Stimulated activated naive CD8-positive, alpha-beta T cell treated with anti-CD3 and anti-CD28 coated beads, Interleukin-15, Interleukin-2, amounts not matched to agents 100 U/mL and 50 U/mL, for 24 hours (primary cell): ENCODE measurements at regions not wholly inside any gene's neighbourhood (a gene's known extent, or its start where the extent isn't known, plus 50 kb on each side); places are given as distances from the start of the nearest gene placed in this dataset.
"Not testable (repeated sequence)": the region's sequence is repeated elsewhere in the genome, so short reads cannot be mapped to it uniquely, and the experiment has no call there.

Experiments
- ATAC-seq: fragments of 150-1000 bp; cut with Tn5 transposase; one replicate; pipeline ENCODE4 v1.10.0; 2021
- DNase-seq: peaks from one replicate; pipeline ENCODE4 v3.0.0; 2021

DNA sequence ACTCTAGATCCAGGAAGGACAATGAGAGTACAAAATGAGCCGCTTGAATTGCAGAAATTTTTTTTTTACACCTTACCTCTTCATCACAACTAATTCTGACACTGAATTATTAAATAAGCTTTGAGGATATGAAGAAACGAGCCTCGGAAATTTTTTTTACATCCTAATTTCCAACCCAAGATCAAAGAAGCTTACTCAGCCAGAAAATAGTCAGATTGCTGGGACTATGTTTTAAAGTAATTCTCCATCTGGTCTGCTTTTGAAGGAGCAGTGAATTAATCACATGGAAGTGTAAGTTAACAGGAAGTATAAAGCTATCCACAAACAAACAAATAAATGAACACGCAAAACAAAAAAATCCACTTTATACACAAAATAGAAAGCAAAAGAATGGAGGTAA, 437.0 kb upstream of the KCNMB2 start:
- no peak for DNase-seq
- no peak for ATAC-seq

DNA sequence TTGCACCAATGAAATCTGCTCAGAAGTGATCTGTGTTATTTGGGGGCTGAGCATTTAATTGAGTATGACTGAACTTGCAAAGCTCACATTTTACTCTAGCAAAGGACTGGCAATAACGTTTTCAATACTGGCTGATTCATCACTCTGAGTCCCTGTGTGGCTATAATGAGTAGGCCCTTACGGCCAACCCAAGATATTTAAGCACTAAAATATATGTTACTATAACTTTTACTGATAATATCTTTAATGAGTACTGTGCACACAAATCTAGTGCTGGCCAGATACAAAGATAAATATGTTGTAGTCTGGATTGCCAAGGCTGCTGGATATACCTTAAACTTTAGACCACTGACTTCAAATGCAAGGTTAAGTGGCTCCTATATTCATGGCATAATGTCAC, 436.4 kb upstream of the KCNMB2 start:
- DNase-seq (no peak), ATAC-seq (no peak)

DNA sequence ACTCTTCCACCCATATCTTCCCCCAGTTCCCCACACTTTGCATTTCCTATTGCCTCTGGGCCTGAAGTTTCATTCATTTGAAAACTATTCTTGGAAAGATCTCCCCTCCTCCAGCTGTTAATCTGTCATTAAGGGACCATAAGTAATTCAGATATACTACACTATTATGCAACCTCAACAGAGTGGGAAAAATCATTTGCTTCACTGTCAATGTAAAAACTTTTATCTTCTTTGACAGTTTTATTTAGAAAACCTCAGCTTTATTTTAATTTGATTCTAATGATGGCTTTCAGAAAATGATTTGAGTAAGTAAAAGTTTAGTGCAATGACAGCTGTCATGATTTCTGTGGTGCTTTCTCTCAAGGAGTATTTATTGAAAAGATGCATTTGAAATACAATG, 435.3 kb upstream of the KCNMB2 start:
- ATAC-seq, result no peak
- DNase-seq, result no peak

DNA sequence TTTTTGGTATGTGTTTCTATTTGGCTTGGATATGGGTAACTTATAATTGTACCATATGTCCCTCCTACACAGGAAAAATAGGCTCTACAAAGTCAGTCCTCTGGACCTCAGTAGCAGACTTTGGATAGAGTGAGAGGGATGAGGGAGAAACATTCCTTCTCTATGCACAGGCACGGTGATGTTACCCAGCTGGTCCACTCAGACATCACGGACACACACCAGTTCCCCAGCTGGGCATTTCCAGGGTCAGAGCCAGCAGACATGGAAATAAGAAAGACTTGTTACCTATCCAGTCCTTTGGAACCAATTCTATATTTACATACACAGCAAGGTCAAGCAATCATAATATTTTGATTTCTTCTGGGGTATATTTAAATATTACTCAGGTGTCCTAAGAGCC, 433.1 kb upstream of the KCNMB2 start:
- ATAC-seq (no peak), DNase-seq (no peak)

DNA sequence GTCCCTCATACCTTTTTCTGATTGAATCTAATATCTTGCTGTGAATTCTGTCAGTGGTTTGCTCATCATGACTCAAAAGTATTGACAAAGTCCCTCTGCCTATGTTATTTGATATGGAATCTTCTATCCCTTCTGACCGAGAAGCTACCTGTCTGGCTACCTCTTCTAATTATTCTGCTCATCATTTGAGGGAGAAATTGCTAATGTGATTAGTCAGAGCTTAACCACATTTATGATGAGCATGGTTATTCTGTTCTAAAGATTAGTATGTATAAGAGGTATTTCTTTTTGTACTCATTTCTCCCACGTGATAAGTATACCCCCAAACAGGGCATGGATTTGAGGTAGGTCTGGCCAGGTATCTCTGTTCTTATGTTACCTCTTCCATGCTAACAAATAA, 428.4 kb upstream of the KCNMB2 start:
- ATAC-seq (no peak), DNase-seq (no peak)

DNA sequence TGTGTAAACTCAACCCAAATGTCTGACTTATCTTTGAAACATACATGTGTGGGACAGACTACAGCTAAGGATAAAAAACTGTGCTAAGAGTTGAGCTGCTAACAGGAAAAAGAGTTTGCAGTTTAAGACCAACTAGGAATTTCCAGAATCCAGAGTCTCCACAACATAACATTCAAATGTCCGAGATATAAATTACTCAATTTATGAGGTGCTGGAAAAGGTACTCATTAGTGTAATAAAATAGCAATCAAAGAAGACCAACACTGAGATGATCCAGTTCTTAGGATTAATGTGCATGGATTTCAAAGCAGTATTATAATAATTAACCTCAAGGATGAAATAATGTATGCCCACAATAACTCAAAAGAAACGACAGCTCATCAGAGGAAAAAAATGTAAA, 426.5 kb upstream of the KCNMB2 start:
- no peak for DNase-seq
- no peak for ATAC-seq

DNA sequence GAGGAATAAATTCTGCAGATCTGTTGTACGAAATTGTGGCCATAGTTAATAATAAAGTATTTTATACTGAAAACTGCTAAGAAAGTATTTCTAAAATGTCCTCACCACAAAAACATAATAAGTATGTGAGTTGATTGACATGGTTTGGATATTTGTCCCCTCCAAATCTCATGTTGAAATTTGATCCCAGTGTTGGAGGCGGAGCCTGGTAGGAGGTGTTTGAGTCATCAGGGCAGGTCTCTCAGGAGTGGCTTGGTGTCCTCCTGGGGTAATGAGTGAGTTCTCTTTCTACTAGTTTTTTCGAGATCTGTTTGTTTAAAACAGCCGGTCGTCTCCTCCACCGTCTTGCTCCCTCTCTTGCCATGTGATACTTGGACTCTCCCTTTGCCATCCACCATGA, 424.1 kb upstream of the KCNMB2 start:
- DNase-seq (no peak), ATAC-seq (no peak)

DNA sequence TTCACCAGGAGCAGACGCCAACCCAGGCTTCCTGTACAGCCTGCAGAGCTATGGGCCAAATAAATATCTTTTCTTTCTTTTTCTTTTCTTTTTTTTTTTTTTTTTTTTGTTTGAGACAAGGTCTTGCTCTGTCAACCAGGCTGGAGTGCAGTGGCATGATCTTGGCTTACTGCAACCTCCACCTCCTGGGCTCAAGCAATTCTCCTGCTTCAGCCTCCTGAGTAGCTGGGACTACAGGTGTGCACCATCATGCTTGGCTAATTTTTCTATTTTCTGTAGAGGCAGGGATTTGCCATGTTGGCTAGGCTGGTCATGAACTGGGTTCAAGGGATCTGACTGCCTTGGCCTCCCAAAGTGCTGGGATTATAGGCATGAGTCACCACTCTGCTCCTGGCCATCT, 423.7 kb upstream of the KCNMB2 start:
- ATAC-seq, DNase-seq: not testable (repeated sequence)

DNA sequence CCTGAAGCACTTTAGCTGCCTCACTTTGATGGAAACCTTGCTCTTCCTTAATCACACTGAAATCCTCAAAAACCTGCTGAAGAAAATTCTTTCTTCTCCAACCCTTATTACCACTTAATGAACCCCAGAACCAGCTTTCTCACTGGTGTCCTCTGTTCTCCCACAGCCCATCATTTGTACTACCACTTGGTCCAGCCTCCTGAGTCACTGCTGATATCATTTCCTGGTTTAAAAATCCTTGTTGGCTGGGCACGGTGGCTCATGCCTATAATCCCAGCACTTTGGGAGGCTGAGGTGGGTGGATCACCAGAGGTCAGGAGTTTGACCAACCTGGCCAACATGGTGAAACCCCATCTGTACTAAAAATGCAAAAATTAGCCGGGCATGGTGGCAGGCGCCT, 418.6 kb upstream of the KCNMB2 start:
- DNase-seq (no peak), ATAC-seq (no peak)

DNA sequence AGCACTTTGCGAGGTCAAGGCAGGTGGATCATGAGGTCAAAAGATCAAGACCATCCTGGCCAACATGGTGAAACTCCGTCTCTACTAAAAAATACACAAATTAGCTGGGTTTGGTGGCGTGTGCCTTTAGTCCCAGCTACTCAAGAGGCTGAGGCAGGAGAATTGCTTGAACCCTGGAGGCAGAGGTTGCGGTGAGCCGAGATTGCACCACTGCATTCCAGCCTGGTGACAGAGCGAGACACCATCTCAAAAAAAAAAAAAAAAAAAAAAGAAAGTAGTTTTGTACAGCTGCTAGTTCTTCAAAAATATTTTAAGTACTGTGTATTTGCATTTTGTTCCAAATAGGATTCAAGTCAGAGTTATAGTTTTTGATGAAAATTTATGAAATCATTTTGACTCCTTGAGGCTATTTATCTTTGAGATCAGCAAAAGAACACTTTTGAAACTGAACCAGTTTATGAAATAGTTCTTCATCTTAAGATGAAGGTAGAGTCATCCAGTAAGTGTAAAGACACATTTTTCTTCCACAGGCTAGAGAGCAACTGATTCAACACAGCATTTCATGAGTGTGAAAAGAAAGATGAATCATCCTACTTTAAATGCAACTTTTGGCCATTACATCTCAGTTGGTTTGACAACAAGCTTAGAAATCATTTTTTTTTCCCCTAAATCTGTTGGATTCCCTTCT, 416.5 kb upstream of the KCNMB2 start:
- ATAC-seq, DNase-seq: not testable (repeated sequence)

DNA sequence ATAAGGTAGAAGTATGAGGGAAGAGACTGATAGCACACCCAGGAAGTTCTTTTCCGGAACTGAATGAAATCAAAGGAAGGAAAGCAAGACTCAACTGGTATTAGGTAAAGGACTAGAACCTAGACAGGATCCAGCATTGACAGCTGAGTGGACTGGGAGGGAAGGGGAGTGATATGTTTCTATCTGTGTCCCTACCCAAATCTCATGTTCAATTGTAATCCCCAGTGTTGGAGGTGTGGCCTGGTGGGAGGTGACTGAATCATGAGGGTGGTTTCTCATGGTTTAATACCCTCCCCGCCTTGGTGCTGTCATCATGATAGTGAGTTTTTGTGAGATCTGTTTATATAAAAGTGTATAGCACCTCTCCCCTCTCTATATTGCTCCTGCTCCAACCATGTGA, 415.9 kb upstream of the KCNMB2 start:
- ATAC-seq (no peak), DNase-seq (no peak)

DNA sequence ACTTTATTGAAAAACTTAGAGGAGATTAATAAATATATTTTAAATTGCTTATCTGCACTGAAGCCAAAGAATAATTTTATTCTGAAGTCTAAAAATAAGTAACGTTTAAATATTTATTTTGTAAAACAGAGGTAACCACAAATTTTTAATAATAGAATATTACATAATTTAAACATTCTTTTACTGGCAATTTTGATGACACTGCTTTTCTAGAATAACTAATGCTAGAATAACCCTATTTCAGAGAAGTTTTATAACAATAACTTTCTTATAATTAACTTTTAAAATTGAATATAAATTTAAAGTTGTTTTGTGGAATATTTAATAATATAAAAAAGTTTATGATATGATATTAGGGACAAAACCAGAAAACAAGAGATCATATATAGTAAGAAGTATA, 409.6 kb upstream of the KCNMB2 start:
- DNase-seq, result no peak

DNA sequence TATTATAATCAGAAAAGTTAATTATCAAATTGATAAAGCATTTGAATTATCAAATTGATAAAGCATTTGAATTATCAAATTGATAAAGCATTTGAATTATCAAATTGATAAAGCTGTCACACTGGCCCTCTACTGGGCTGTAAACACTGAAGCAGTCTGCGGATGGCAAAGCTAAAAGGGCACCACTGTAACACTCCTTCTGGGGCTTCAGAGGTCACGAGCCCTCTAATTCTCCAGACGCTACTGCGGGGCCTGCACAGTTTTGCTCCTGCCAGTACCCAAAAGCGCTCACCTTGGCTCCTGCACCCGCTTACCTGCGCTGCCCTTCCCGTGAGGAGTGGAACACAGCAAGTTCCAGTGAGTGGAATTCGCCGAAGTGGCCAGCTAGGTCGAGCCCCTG, 409.0 kb upstream of the KCNMB2 start:
- no peak for DNase-seq
- ATAC-seq, result no peak

More for the DNA sequence above, 409.6 kb upstream of the KCNMB2 start:
- no peak for ATAC-seq

DNA sequence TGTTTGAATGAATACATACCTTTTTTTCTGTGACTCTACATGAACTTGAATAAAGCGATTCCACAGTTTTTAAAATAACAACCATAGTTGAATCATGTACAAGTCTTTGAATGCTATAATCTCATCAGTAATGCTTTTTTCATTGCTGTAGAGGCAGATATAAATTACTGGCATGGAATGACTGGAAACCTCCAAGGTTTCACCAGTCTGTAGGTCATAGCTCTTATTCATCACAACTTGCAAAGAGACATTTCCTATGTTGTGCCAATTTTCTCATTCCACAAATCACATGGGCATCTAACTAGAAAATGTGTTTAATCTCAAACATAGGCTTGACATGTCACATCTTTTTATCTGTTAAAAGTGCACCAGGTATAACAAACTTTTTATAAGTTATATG, 407.1 kb upstream of the KCNMB2 start:
- DNase-seq, result no peak
- ATAC-seq, result no peak

DNA sequence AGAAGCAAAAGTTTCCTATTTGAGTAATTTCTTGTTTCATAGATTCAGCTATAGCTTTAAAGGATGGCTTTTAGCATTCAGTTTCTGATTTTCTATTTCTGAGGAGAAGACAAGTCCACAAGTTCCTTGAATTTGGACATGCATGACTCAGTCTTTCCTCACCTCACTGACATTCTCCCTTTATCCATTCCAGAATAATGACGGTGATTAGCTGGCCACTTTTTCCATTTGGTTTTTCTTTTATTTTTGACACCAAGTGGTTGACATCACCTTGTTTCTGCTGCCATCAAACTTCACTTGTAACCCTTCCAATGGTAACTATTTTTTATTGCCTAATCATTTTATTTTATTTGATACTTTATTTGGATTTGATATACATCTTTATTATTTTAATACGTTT, 404.4 kb upstream of the KCNMB2 start:
- no peak for ATAC-seq
- no peak for DNase-seq

DNA sequence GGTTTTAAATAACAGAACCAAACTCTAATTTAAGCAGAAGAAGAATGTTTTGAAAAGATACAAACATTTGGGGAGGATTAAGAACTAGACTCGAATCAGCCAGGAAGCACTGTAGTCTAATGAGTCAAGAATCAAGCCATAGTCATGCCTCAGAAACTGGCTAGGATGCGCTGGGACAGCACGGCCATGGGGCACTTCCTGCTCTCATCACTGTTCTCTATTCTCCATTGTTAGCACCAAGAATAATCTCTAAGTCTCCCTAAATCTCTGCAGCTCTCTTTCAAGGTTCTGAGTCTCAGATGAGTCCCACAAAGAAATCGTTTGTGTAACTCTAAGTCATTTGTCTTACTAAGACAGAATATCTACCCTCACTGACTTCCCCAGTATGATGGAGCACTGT, 399.0 kb upstream of the KCNMB2 start:
- no peak for DNase-seq
- ATAC-seq, result no peak

DNA sequence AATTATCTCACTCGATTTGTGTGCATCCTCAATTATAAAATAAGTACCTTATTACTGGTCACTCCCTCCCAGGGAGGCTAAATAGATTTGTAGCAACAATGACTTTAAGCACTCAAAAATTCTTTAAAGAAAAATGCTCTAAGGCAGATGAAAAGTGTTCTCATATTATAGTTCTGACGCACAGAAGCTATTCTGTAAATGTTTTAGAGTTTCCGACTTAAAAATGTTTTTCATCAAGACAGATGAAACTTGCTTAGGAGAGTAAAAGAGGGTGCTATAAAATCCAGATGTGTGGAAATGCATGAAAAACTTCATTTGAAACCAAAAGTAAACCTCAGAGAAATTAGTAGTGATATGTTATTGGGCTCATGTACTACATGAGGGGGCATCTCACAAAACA, 398.4 kb upstream of the KCNMB2 start:
- ATAC-seq (no peak), DNase-seq (no peak)

DNA sequence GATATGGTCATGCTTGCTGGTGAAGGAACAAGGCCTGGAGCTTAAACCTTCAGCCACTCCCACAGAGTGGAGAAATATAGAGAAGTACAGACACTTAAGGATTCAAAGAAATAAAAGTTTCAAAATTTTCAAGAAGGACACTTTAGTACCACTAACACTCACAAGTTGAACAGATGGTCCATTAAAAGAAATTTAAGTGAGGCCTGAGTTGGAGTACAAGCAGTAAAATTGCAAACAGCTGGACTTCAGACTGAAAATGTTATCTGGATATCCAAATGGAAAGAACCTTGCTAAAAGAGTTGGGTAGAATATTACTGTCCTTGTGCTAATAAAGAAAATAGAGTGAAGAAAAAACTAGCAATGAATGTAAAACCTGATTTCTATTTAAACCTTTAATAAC, 397.1 kb upstream of the KCNMB2 start:
- no peak for ATAC-seq
- DNase-seq, result no peak

DNA sequence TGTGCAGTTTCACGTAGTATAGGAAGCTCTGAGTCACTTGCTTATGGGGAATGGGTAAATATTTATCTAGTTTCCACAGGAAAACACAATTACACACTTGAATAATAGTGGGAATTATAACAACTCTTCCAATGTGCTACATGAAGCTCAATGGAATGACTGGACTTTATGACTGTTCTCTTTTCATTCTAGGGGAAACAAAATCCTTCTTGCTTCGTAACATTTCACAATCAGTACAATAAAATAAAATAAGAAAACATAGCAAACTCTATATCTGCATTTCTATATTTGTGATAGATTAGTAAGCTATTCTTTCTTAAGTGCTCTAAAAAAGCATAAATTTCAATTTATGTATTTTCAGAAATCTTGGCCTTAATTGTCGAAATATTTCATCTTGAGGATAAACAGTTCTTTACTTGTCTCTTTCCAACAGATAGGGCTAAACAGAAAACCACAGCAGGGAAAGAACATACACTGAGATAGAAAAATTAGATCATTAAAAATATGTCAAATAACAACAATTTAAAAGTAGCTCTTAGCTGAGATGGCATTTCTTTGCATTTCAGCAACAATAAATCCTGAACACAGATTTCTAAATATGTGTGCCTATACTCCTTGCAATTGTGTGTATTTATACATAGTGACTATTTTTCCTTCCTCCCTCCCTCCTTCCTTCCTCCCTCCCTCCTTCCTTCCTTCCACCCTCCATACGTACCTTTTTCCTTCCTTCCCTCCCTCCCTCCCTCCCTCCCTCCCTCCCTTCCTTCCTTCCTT, 395.5 kb upstream of the KCNMB2 start:
- ATAC-seq, result no peak
- DNase-seq, result no peak

DNA sequence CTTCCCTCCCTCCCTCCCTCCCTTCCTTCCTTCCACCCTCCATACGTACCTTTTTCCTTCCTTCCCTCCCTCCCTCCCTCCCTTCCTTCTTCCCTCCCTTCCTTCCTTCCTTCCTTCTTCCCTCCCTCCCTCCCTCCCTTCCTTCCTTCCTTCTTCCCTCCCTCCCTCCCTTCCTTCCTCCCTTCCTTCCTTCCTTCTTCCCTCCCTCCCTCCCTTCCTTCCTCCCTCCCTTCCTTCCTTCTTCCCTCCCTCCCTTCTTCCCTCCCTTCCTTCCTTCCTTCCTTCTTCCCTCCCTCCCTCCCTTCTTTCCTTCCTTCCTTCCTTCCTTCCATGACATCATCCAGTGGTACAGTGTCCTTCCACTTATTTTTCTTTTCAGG, 394.9 kb upstream of the KCNMB2 start:
- DNase-seq, ATAC-seq: not testable (repeated sequence)

DNA sequence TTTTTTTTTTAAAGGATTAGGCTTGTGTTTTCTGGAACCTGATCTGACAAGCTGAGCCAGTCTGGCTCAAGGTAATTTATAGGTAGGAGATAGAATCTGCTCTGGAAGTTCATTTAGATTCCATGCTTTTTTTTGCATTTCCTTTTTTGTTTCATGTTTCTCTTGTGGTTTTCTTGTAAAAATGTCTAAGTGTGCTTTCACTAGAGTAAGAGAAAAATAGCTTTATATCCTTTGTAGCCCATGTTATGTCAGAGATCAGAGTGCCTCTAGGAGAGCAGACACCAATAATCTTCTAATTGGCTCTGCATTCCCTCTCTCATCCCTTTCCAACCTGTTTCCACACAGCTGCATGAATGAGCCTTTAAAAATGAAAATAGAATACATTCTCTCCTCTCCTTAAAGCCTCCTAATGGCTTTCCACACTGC, 389.8 kb upstream of the KCNMB2 start:
- DNase-seq (no peak), ATAC-seq (no peak)

DNA sequence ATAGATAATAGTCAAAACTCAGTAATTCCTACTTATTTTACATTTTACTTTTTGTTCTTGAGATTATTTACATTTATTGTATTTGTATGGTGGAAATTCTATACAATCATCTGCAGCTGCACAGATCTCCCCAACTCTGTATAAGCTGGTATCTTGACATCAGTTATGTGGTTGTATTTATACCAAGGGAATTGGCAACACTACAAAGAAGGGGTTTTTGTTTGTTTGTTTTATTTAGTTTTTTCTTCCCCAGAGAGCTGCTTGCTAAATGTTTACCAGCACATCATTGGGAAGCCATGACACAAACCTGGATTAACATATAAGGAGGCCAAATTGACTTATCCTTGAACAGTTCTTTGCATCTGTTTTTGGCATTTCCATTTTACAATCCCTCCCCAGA, 389.2 kb upstream of the KCNMB2 start:
- ATAC-seq (no peak), DNase-seq (no peak)

DNA sequence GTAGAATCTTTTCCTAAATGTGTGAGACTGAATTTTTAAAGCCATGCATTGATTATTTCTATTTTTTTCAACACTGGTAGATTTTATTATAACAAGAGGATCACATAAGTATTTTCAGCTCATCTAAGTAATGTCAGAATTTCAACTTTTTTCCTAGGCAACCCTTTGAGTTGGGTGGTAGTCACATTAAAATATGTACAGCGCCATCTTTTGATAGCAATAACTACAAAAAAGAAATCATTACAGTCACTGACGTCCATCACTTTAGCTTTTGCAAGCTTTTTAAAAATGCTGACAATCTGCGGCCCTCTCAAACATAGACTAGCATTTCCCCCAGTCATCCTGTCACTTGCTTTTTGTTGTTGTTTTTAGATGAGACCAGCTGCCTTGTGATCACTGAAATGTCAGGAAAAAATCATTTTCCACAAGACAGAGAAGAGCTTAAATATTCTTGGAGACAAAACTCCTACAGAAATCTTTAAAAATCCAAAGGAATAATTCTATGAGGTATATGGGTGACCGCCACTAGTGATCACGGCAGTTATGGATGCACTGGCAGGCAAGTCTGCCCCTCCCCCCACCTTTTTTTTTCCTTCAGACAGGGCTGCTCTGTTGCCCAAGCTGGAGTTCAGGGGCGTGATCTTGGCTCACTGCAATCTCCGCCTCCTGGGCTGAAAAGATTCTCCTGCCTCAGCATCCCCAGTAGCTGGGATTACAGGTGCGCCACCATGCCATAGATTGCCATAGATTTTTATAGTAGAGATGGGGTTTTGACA, 384.0 kb upstream of the KCNMB2 start:
- no peak for ATAC-seq
- no peak for DNase-seq
